Mesothelial cell of epicardium (in vitro differentiated cells): ENCODE measurements at regions not wholly inside any gene's neighbourhood (a gene's known extent, or its start where the extent isn't known, plus 50 kb on each side); places are given as distances from the start of the nearest gene placed in this dataset.

Source experiments
- DNase-seq, 2 experiments: peaks; one replicate each; pipeline ENCODE4 v3.0.0; 2021; ENCODE audit warnings: low spot score in 2 of 2; ENCODE audit not compliant: unreplicated experiment in 2 of 2
- H3K27ac Mint-ChIP-seq: 2 replicates; pipeline ENCODE4 v1.8.0; 2021; ENCODE audit warnings: mixed read lengths
- H3K27me3 Mint-ChIP-seq: 2 replicates; pipeline ENCODE4 v1.8.0; 2021; ENCODE audit warnings: low read depth, mixed read lengths
- H3K36me3 Mint-ChIP-seq: 2 replicates; pipeline ENCODE4 v1.8.0; 2021; ENCODE audit warnings: mixed read lengths
- H3K4me1 Mint-ChIP-seq: 2 replicates; pipeline ENCODE4 v1.8.0; 2021; ENCODE audit warnings: mixed read lengths
- H3K4me3 Mint-ChIP-seq: 2 replicates; pipeline ENCODE4 v1.8.0; 2021; ENCODE audit warnings: mild to moderate bottlenecking, moderate library complexity, mixed read lengths
- H3K9me3 Mint-ChIP-seq: 2 replicates; pipeline ENCODE4 v1.8.0; 2021; ENCODE audit warnings: mixed read lengths
- CTCF ChIP-seq: fragments of 200-600 bp; sonication (generic); IDR thresholded peaks from one replicate; pipeline ENCODE4 v1.5.0; 2021; ENCODE audit warnings: antibody characterized with exemption; ENCODE audit not compliant: unreplicated experiment

GRCh38 chr2:103355287-103355686 is 593.5 kb downstream of the TMEM182 start:
- H3K4me3 Mint-ChIP-seq, result no peak overlapping the region
- H3K27ac Mint-ChIP-seq, result no peak overlapping the region
- H3K36me3 Mint-ChIP-seq, result no peaks in the 10 kb centered on the region
- H3K4me1 Mint-ChIP-seq, result no peaks in the 10 kb centered on the region
- TF ChIP-seq CTCF, result no peak
- H3K27me3 Mint-ChIP-seq, result no peaks in the 10 kb centered on the region
- H3K9me3 Mint-ChIP-seq, result no peaks in the 10 kb centered on the region
- DNase-seq, result no peak

- Mint-ChIP-seq H3K4me1 (no peaks in the 10 kb centered on the region), H3K4me3 (no peak overlapping the region), H3K9me3 (no peaks in the 10 kb centered on the region), H3K27me3 (no peaks in the 10 kb centered on the region), H3K27ac (no peak overlapping the region), H3K36me3 (no peaks in the 10 kb centered on the region)
- DNase-seq, result no peak
- TF ChIP-seq CTCF, result no peak
These were observed 599.9 kb downstream of the TMEM182 start for GRCh38 chr2:103361712-103362111.

- TF ChIP-seq CTCF, result no peak
- H3K9me3 Mint-ChIP-seq, result no peaks in the 10 kb centered on the region
- H3K27ac Mint-ChIP-seq, result no peak overlapping the region
- no peaks in the 10 kb centered on the region for H3K4me1 Mint-ChIP-seq
- no peaks in the 10 kb centered on the region for H3K36me3 Mint-ChIP-seq
- no peak for DNase-seq
- H3K4me3 Mint-ChIP-seq, result no peak overlapping the region
- no peaks in the 10 kb centered on the region for H3K27me3 Mint-ChIP-seq
These were observed 601.8 kb downstream of the TMEM182 start for GRCh38 chr2:103363639-103364038.

GRCh38 chr2:103364177-103364576 is 602.3 kb downstream of the TMEM182 start:
- Mint-ChIP-seq H3K36me3 (no peaks in the 10 kb centered on the region), H3K27ac (no peak overlapping the region), H3K9me3 (no peaks in the 10 kb centered on the region), H3K4me1 (no peaks in the 10 kb centered on the region), H3K27me3 (no peaks in the 10 kb centered on the region), H3K4me3 (no peak overlapping the region)
- TF ChIP-seq CTCF, result no peak
- no peak for DNase-seq

GRCh38 chr2:103365071-103365470 is 603.2 kb downstream of the TMEM182 start:
- no peaks in the 10 kb centered on the region for H3K4me1 Mint-ChIP-seq
- no peaks in the 10 kb centered on the region for H3K9me3 Mint-ChIP-seq
- H3K27ac Mint-ChIP-seq, result no peak overlapping the region
- no peak for TF ChIP-seq CTCF
- no peaks in the 10 kb centered on the region for H3K36me3 Mint-ChIP-seq
- DNase-seq, result no peak
- H3K27me3 Mint-ChIP-seq, result no peaks in the 10 kb centered on the region
- H3K4me3 Mint-ChIP-seq, result no peak overlapping the region

GRCh38 chr2:103367877-103368276 is 606.0 kb downstream of the TMEM182 start:
- Mint-ChIP-seq H3K27me3 (peaks cover 5% of the 10 kb centered on the region), H3K27ac (no peak overlapping the region), H3K36me3 (no peaks in the 10 kb centered on the region), H3K9me3 (no peaks in the 10 kb centered on the region), H3K4me3 (no peak overlapping the region), H3K4me1 (no peaks in the 10 kb centered on the region)
- TF ChIP-seq CTCF, result no peak
- no peak for DNase-seq
